Immature natural killer cell (primary cell): ENCODE measurements at regions not wholly inside any gene's neighbourhood (a gene's known extent, or its start where the extent isn't known, plus 50 kb on each side); places are given as distances from the start of the nearest gene placed in this dataset.
"Not testable (repeated sequence)": the region's sequence is repeated elsewhere in the genome, so short reads cannot be mapped to it uniquely, and the experiment has no call there.

ENCODE experiments used
- DNase-seq, 3 donors: peaks; one replicate each; pipeline ENCODE4 v3.0.0; 2022; ENCODE audit warnings: mixed read lengths in 1 of 3
- H3K27ac Mint-ChIP-seq, 6 donors: one replicate each; pipeline ENCODE4 v1.8.0; 2020; ENCODE audit warnings: mixed read lengths in 6 of 6, mild to moderate bottlenecking in 5 of 6, inconsistent platforms in 4 of 6, moderate library complexity in 3 of 6
- H3K27me3 Mint-ChIP-seq, 3 donors: one replicate each; pipeline ENCODE4 v1.8.0; 2020 to 2021; ENCODE audit warnings: low read depth in 3 of 3, mild to moderate bottlenecking in 3 of 3, mixed read lengths in 3 of 3, moderate library complexity in 3 of 3, inconsistent platforms in 1 of 3
- H3K36me3 Mint-ChIP-seq, 3 donors: one replicate each; pipeline ENCODE4 v1.8.0; 2020; ENCODE audit warnings: mixed read lengths in 3 of 3, inconsistent platforms in 2 of 3, mild to moderate bottlenecking in 2 of 3
- H3K4me1 Mint-ChIP-seq, 2 donors: one replicate each; pipeline ENCODE4 v1.8.0; 2020; ENCODE audit warnings: inconsistent platforms in 2 of 2, mild to moderate bottlenecking in 2 of 2, mixed read lengths in 2 of 2, moderate library complexity in 1 of 2
- H3K4me3 Mint-ChIP-seq, 5 donors: one replicate each; pipeline ENCODE4 v1.8.0; 2020; ENCODE audit warnings: mild to moderate bottlenecking in 5 of 5, mixed read lengths in 5 of 5, inconsistent platforms in 3 of 5, moderate library complexity in 3 of 5
- H3K9me3 Mint-ChIP-seq, 6 donors: one replicate each; pipeline ENCODE4 v1.8.0; 2020; ENCODE audit warnings: mild to moderate bottlenecking in 6 of 6, mixed read lengths in 6 of 6, inconsistent platforms in 4 of 6, moderate library complexity in 3 of 6

DNA sequence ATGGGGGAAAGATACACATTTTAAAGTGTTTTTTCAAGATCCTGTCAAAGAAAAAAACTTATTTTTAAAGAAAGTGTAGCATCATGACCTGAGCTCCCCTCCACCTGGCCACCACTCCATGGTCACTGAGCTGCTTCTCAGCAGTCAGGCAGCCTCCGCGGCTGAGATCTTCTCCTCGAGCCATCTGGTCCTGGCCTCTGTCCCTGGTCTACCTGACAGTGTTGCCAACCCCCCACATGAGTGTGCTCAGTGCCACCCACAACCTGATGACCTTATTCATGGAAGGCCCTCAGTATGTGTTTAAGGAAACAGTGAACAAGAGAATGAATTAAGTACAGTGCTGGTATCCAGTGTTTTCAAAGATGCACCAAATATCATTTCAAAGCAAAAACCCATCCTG is 694.5 kb upstream of the NRP1 start:
- peaks cover 0 to 3% (median 0%) of the 10 kb centered on the region in 3 donors for H3K36me3 Mint-ChIP-seq
- peaks cover 0 to 2% (median 0%) of the 10 kb centered on the region in 6 donors for H3K9me3 Mint-ChIP-seq
- H3K27me3 Mint-ChIP-seq, result peaks cover 0 to 4% (median 0%) of the 10 kb centered on the region in 3 donors
- no peak overlapping the region for H3K4me3 Mint-ChIP-seq
- DNase-seq, result no peak
- H3K4me1 Mint-ChIP-seq, result no peaks in the 10 kb centered on the region
- H3K27ac Mint-ChIP-seq, result no peak overlapping the region

DNA sequence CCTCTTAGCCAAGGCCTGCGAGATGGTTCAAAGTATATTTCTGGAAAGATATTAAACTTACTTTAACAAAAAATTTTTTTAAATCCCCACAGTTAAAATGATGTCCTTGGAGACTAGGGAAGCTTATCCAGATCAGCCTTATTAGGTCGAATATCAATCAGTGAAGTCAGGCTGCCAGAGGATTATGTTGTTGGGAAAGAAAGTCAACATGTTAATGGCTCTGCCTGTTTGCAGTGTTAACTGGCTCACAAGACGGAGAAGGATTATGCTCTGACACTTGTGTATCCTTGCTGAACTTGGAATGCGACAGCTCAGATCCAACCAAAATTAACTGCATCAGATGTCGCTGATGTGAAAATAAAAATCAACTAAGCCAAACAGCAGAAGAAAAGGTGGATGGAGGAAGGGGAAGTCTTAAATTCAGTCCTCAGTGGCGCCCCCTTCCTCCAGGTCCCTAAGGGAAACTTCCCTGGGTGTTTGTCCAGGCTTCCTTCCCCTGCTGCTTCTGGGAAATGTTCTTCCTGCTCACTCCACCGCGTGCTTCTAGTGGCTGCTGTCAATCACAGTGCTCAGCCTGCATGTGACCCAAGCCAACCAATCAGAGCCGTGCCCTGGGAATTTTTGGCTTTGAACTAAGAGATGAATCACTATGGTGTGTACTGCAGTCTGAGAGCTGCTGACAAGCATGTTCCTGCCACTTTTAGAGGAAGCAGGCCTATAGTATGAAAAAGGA is 690.4 kb upstream of the NRP1 start:
- H3K4me1 Mint-ChIP-seq, result no peaks in the 10 kb centered on the region
- DNase-seq, result no peak
- no peak overlapping the region for H3K27ac Mint-ChIP-seq
- peaks cover 0 to 12% (median 0%) of the 10 kb centered on the region in 3 donors for H3K27me3 Mint-ChIP-seq
- H3K36me3 Mint-ChIP-seq, result peaks cover 0 to 3% (median 0%) of the 10 kb centered on the region in 3 donors
- no peaks in the 10 kb centered on the region for H3K9me3 Mint-ChIP-seq
- H3K4me3 Mint-ChIP-seq, result no peak overlapping the region

DNA sequence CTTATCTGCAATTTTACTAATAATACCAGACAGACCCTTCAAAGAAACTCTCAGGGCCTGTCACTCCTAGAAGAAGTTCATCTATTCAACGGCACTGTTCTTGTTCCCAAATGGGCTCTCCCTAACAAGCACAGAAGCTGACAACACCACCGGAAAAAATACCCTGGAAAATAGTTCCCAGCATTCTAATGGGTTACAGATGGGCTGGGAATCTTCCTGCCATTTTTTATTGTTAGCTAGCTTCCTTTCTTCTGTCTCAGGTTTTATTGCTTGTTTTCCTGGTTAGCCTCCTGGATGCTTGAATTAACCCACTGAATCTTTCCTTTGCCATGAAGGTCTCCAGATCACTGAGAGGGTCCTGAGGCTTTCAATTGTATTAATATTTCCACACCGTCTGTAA is 689.8 kb upstream of the NRP1 start:
- H3K27me3 Mint-ChIP-seq, result peaks cover 0 to 11% (median 0%) of the 10 kb centered on the region in 3 donors
- H3K9me3 Mint-ChIP-seq, result no peaks in the 10 kb centered on the region
- H3K4me3 Mint-ChIP-seq, result no peak overlapping the region
- peaks cover 0 to 3% (median 0%) of the 10 kb centered on the region in 3 donors for H3K36me3 Mint-ChIP-seq
- no peak for DNase-seq
- H3K4me1 Mint-ChIP-seq, result no peaks in the 10 kb centered on the region
- H3K27ac Mint-ChIP-seq, result no peak overlapping the region

DNA sequence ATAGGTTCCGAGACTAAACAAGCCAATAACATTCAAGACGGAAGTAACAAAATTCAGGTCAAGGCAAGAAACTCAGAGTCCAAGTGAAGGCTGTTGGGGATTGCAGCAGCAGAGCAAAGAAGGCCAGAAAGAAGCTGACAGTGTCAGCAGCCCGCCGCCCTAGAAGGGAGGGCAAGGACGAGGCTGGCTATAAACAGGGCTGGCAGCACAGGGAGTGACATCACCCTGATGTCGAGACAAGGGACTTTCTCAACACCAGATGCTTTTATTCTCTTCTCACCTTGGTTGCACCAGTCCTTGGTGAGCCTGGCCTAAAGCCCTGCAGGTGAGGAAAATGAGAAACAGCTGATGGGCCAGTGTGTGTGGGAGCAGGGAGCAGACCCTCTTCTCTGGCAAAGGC is 687.7 kb upstream of the NRP1 start:
- Mint-ChIP-seq H3K4me3 (no peak overlapping the region), H3K9me3 (no peaks in the 10 kb centered on the region), H3K27me3 (peaks cover 0 to 12% (median 0%) of the 10 kb centered on the region in 3 donors), H3K36me3 (peaks cover 0 to 4% (median 3%) of the 10 kb centered on the region in 3 donors), H3K27ac (no peak overlapping the region), H3K4me1 (no peaks in the 10 kb centered on the region)
- DNase-seq, result no peak

DNA sequence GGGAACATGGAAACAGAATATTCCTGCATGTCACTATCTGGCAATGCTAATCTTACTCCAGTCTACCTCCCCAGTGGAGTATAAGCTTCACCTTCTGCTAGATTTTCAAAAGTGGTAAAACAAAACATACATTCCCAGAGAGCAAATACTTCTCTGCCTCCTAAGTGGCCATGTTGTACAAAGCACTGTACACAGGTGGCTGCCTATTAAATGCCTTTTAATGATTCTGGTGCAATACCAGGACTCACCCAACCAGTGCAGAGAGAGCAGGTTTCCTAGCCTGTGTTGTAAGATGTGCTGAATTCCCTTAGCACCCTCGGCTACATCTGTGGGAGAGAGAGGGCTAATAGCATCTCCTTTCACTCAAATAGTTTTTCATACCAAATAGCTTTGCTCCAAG is 684.3 kb upstream of the NRP1 start:
- peaks cover 0 to 4% (median 0%) of the 10 kb centered on the region in 3 donors for H3K36me3 Mint-ChIP-seq
- no peaks in the 10 kb centered on the region for H3K4me1 Mint-ChIP-seq
- peaks cover 0 to under 1% (median 0%) of the 10 kb centered on the region in 6 donors for H3K9me3 Mint-ChIP-seq
- no peak overlapping the region for H3K27ac Mint-ChIP-seq
- DNase-seq, result no peak
- peaks cover 0 to 9% (median 3%) of the 10 kb centered on the region in 3 donors for H3K27me3 Mint-ChIP-seq
- H3K4me3 Mint-ChIP-seq, result no peak overlapping the region

DNA sequence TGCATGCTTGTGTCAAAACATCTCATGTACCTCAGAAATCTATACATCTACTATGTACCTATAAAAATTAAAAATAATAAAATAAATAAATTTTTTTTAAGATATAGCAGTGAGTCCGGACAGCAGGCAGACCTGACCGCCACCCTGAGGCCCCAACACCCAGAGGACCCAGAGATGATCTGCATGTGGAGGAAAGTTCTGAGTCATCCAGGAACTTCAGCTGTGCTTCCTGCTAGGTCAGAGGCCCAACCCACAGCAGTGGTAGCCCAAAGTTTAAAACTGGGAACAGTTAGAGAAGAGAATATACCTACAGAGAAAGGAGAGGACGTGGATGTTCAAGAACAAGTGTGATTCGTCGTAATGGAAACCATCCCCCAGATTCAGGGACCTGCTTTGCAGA is 683.7 kb upstream of the NRP1 start:
- Mint-ChIP-seq H3K9me3 (peaks cover 0 to 2% (median 0%) of the 10 kb centered on the region in 6 donors), H3K27ac (no peak overlapping the region), H3K4me1 (no peaks in the 10 kb centered on the region), H3K27me3 (peaks cover 0 to 7% (median 3%) of the 10 kb centered on the region in 3 donors), H3K4me3 (no peak overlapping the region), H3K36me3 (peaks cover 0 to 8% (median 0%) of the 10 kb centered on the region in 3 donors)
- no peak for DNase-seq

DNA sequence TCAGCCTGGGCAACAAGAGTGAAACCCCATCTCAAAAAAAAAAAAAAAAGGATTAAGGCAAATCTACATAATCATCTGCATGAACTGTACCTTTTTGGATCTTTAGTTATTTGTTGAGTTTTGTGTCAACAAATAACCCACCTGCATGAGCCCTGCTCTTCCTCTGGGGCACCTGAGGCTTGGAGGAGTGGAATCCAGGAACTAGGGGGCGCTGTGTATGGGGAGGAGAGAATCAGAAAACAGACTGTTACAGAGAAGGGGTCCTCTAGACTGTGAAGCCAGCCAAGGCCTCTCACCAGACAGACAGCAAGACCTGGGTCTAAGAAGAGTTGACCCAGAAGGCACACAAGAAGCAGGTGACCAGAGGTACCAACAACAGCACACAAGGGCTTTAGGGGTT is 682.8 kb upstream of the NRP1 start:
- Mint-ChIP-seq H3K36me3 (peaks cover 0 to 11% (median 0%) of the 10 kb centered on the region in 3 donors), H3K4me3 (no peak overlapping the region), H3K27me3 (peaks cover 0 to 4% (median 3%) of the 10 kb centered on the region in 3 donors), H3K9me3 (peaks cover 0 to 2% (median 0%) of the 10 kb centered on the region in 6 donors), H3K27ac (no peak overlapping the region), H3K4me1 (no peaks in the 10 kb centered on the region)
- DNase-seq, result no peak

DNA sequence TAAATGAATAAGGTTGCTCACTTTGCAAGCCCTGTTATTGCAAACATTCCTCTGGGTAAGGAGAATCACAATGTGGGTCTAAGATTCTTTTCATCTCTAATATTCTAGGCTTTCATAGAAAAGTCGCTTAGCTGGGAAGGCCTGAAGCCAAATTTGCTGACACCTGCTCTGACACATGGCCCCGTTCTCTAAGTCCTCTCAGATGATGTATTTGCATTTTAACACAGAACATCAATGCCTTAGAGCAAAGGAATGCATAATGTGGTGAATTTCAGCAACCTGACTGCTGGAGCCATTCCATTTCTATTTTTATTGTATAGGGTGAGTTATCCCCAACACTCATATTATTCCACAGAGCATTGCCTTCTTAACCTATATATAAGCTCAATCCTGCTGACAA is 682.1 kb upstream of the NRP1 start:
- peaks cover 0 to 2% (median 0%) of the 10 kb centered on the region in 6 donors for H3K9me3 Mint-ChIP-seq
- peaks cover 0 to 11% (median 0%) of the 10 kb centered on the region in 3 donors for H3K36me3 Mint-ChIP-seq
- H3K4me1 Mint-ChIP-seq, result no peaks in the 10 kb centered on the region
- no peak overlapping the region for H3K4me3 Mint-ChIP-seq
- H3K27ac Mint-ChIP-seq, result no peak overlapping the region
- peaks cover 0 to 4% (median 3%) of the 10 kb centered on the region in 3 donors for H3K27me3 Mint-ChIP-seq
- DNase-seq, result no peak

DNA sequence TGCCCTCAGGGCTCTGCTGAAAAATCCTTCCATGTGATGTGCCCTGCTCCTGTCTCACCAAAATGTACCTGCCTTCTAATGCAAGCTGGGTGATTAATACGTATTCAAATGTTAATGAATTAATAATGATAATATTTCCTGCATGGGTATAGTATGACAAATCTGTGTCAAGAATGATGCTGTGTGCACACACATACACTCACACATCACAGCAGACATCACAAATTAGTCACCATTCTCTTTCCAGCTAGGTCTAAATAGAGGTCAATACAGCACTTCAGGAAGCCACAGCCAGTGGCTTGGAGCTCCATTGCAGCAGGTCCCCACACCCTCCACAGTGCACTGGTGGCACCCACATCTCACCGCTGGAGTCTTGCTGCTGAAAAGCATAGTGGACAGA is 681.2 kb upstream of the NRP1 start:
- no peak for DNase-seq
- peaks cover 4 to 5% of the 10 kb centered on the region in 2 donors for H3K4me1 Mint-ChIP-seq
- peaks cover 0 to 11% (median 0%) of the 10 kb centered on the region in 3 donors for H3K36me3 Mint-ChIP-seq
- H3K4me3 Mint-ChIP-seq, result no peak overlapping the region
- peaks cover 0 to 4% (median 3%) of the 10 kb centered on the region in 3 donors for H3K27me3 Mint-ChIP-seq
- H3K9me3 Mint-ChIP-seq, result peaks cover 0 to 2% (median 0%) of the 10 kb centered on the region in 6 donors
- H3K27ac Mint-ChIP-seq, result no peak overlapping the region

DNA sequence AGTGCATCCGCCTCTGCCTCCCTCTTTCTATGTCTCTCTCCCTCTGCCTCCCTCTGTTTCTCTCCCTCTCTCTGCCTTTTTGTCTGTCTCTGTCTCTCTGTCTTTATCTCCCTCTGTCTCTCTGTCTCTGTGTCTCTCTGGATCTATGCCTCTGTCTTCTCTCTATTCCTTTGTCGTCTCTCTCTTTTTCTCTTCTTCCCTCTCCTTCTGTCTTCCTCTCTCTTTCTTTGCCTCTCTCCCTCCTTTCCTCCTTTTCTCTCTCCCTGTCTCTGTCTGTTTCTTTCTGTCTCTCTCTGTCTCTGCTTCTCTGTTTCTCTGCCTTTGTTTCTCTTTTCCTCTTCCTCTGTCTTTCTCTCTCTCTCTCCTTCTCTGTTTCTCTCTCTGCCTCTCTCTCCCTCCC is 678.8 kb upstream of the NRP1 start:
- peaks cover 0 to 4% (median 3%) of the 10 kb centered on the region in 3 donors for H3K27me3 Mint-ChIP-seq
- H3K9me3 Mint-ChIP-seq, result peaks cover 0 to 2% (median 0%) of the 10 kb centered on the region in 6 donors
- peaks cover 0 to 8% (median 0%) of the 10 kb centered on the region in 3 donors for H3K36me3 Mint-ChIP-seq
- H3K4me3 Mint-ChIP-seq, result no peak overlapping the region
- no peak for DNase-seq
- H3K27ac Mint-ChIP-seq, result peak overlapping the region in 1 of 6 donors; percentile 11
- peaks cover 5 to 6% of the 10 kb centered on the region in 2 donors for H3K4me1 Mint-ChIP-seq

DNA sequence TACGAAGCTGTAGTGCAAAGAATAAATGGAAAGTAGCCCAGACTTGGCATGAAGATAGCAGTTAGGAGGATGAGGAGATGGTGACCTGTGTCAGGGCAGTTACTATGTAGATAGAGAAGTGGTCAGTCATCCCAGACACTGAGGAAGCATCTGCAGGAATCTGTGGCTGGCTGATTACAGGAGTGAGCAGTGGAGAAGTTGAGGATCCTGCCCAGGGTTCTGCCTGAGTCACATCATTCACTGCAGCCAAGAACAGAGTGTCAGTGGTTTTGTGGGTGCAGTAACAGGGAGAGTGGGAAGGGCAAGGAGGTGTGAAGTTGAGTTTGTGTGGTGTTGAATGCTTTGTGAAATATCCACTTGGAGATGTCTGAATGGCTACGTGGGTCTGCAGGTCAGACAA is 676.4 kb upstream of the NRP1 start:
- DNase-seq, result no peak
- Mint-ChIP-seq H3K27me3 (peaks cover 1 to 4% (median 3%) of the 10 kb centered on the region in 3 donors), H3K4me3 (no peak overlapping the region), H3K4me1 (peaks cover 5 to 6% of the 10 kb centered on the region in 2 donors), H3K36me3 (peaks cover 0 to 8% (median 0%) of the 10 kb centered on the region in 3 donors), H3K27ac (no peak overlapping the region), H3K9me3 (peaks cover 0 to 2% (median 0%) of the 10 kb centered on the region in 6 donors)

DNA sequence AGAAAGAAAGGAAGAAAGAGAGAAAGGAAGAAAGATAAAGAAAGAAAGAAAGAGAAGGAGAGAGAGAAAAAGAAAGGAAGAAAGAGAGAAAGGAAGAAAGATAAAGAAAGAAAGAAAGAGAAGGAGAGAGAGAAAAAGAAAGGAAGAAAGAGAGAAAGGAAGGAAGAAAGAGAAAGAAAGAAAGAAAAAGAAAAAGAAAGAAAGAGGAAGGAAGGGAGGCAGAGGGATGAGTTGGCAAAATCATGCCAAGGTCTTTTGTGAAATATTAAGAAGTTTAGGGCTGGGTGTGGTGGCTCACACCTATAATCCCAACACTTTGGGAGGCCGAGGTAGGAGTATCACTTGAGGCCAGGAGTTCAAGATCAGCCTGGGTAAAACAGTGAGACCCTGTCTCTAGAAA is 675.8 kb upstream of the NRP1 start:
- not testable (repeated sequence) for H3K9me3 Mint-ChIP-seq, DNase-seq, H3K4me3 Mint-ChIP-seq, H3K27ac Mint-ChIP-seq, H3K4me1 Mint-ChIP-seq, H3K36me3 Mint-ChIP-seq, H3K27me3 Mint-ChIP-seq

DNA sequence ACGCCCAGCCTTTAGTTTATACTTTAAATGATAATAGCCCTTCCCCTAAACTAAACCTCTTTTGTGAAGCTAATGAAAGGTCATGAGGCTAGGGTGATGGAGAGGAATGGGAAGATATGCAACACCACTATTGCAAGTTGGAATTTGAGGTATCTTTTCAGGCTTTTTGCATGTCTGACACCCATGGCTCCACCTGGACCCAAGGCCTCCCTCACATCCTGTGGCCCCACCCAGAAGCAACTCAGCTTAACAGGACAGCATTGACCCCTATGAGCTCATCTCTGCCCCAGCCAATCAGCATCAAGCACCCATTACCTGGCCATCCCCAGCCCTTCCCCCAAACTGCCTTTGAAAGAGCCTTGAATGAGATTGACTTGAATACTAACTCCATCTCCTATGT is 674.2 kb upstream of the NRP1 start:
- Mint-ChIP-seq H3K27ac (no peak overlapping the region), H3K4me1 (peaks cover 5 to 6% of the 10 kb centered on the region in 2 donors), H3K36me3 (peaks cover 0 to 8% (median 0%) of the 10 kb centered on the region in 3 donors), H3K4me3 (no peak overlapping the region), H3K9me3 (no peaks in the 10 kb centered on the region), H3K27me3 (peaks cover 0 to 5% (median 4%) of the 10 kb centered on the region in 3 donors)
- DNase-seq, result no peak

DNA sequence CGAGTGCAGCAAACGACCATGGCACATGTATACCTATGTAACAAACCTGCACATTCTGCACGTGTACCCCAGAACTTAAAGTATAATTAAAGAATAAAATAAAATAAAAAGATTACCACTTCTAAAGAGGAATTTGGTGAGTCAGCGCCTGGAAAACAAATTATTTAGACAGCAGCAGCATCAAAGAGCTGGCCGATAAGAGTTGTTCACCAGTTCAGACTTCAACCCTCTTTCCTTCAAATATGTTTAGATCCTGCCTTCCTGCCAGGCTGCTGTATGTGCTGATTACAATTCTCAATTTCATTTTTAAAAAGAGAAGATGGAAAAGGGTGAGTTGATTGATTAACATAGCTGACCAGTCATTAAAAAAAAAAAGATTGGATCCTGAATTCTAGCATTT is 672.0 kb upstream of the NRP1 start:
- Mint-ChIP-seq H3K9me3 (no peaks in the 10 kb centered on the region), H3K4me3 (no peak overlapping the region), H3K27me3 (peaks cover 4 to 5% (median 4%) of the 10 kb centered on the region in 3 donors), H3K4me1 (peaks cover 5 to 6% of the 10 kb centered on the region in 2 donors), H3K36me3 (no peaks in the 10 kb centered on the region), H3K27ac (no peak overlapping the region)
- DNase-seq, result no peak
